ENCODE measurements at regions not wholly inside any gene's neighbourhood (a gene's known extent, or its start where the extent isn't known, plus 50 kb on each side); places are given as distances from the start of the nearest gene placed in this dataset.

GRCh38 chr19:30268601-30269000 lies 103.6 kb upstream of the ZNF536 start:
- no peak for TF ChIP-seq JUND (IDR thresholded peaks at IDR 0.05)
- TF ChIP-seq MAX (IDR thresholded peaks at IDR 0.05): no peak
- no peak for TF ChIP-seq CTCF (IDR thresholded peaks at IDR 0.05; ENCODE audit: low read depth, low read length, missing input control)
- TF ChIP-seq NR2F2 (IDR thresholded peaks at IDR 0.05): no peak
- TF ChIP-seq GABPA (IDR thresholded peaks at IDR 0.05 in 1 of 2, conservative IDR thresholded peaks at IDR 0.05 in 1 of 2): no peak
- TF ChIP-seq REST (IDR thresholded peaks at IDR 0.05): no peak
- no peak for TF ChIP-seq RAD21 (IDR thresholded peaks at IDR 0.05)
- no peak for TF ChIP-seq EGR1 (IDR thresholded peaks at IDR 0.05; ENCODE audit: low read depth in 2 of 2)
- no peak for TF ChIP-seq RXRA (IDR thresholded peaks at IDR 0.05)
- TF ChIP-seq SP1 (IDR thresholded peaks at IDR 0.05): no peak
- TF ChIP-seq HNF4A (conservative IDR thresholded peaks at IDR 0.05): no peak
- TF ChIP-seq TAF1 (conservative IDR thresholded peaks at IDR 0.05): no peak
- TF ChIP-seq YY1 (IDR thresholded peaks at IDR 0.05): no peak
- TF ChIP-seq FOXA1 (IDR thresholded peaks at IDR 0.05): no peak

All from liver (tissue), 3 donors.